ENCODE measurements at regions not wholly inside any gene's neighbourhood (a gene's known extent, or its start where the extent isn't known, plus 50 kb on each side); places are given as distances from the start of the nearest gene placed in this dataset.

DNA sequence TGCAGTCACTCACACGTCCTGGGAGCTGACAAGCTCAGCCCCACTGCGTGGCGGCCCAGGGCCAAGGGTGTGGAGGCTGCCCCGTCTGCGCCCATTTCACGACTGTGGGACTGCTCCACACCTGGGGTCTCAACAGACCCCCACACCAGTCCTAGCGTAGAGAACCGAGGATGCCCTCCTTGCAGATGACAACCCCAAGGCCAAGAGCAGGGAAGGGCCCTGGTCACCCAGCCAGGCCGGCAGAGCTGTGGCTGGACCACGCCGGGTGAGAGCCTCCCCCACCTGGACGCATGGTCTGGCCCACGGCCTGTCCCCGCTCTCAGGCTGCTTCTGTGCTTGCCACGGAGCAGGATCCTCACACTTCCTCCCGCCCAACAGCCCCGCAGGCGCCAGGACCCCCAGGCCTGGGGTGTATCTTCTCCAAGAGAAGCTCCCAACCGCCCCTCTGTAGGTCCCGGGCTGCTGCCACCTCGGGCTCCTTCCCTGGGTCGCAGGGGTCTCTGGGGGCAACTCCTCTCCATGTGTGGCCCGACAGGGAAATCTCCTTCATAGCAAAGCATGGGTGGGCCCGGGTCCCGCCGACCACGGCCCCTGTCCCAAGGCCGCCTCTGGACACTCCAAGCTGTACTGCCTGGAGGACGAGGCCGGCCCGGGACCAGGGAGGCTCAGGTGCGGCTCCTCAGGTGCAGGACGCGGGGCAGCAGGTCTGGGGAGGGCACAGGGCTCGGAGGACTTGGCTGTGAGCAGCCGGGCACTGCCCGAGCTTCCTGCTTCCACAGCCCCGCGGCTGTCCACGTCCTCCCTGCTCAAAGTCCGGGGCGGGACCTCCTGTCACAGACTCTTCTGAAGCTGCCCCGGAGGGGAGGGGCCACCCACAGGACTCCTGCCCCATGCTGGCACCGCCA lies 88.8 kb downstream of the FOXL3 start:
- no peak for TF ChIP-seq CTCF (IDR thresholded peaks at IDR 0.05)
- no peak for TF ChIP-seq POLR2A (IDR thresholded peaks at IDR 0.05)

Measured in heart left ventricle (tissue), 13 donors.